Astrocyte of the spinal cord (primary cell): ENCODE measurements at regions not wholly inside any gene's neighbourhood (a gene's known extent, or its start where the extent isn't known, plus 50 kb on each side); places are given as distances from the start of the nearest gene placed in this dataset.
"Not testable (repeated sequence)": the region's sequence is repeated elsewhere in the genome, so short reads cannot be mapped to it uniquely, and the experiment has no call there.

Experiments used
- DNase-seq: peaks from one replicate; pipeline ENCODE4 v3.0.0; 2011; ENCODE audit warnings: low read depth, low spot score
- H3K4me3 ChIP-seq: 2 replicates; pipeline ENCODE4 v1.5.1; 2011; ENCODE audit warnings: low read depth, mild to moderate bottlenecking, low read length, moderate library complexity
- CTCF ChIP-seq: IDR thresholded peaks from 2 replicates; pipeline ENCODE4 v1.5.1; 2012; ENCODE audit warnings: low read depth, mild to moderate bottlenecking, low read length, inconsistent platforms
- in situ Hi-C: cut with HindIII; loops from 2 replicates; pipeline ENCODE4 v1.10.0; 2017; ENCODE audit warnings: low sequenced_read_pairs

- in situ Hi-C loops = no loop called here
- no peak overlapping the region for H3K4me3 ChIP-seq
- no peak for TF ChIP-seq CTCF
- DNase-seq = no peak
Measured at GRCh38 chr16:59840169-59840568, 1106.1 kb upstream of the GOT2 start.

DNA sequence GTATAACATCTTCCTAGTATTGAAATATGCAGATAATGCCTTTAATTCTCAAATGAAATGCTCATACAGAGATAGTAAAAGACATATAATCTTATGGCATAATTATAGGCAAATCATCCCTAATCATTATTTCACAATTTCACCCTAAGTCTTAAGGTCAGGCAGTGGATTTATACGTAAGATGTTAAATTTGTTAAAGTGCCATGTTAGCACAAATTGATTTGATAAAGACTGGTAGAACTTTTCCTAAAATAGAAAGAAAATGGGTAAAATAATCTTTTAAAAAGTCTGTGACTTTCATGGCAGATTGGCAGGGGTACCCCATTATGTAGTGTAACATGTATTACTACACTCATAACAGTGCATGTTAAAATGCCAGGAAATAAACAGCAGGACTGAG lies 1092.7 kb upstream of the GOT2 start:
- H3K4me3 ChIP-seq = no peak overlapping the region

DNA sequence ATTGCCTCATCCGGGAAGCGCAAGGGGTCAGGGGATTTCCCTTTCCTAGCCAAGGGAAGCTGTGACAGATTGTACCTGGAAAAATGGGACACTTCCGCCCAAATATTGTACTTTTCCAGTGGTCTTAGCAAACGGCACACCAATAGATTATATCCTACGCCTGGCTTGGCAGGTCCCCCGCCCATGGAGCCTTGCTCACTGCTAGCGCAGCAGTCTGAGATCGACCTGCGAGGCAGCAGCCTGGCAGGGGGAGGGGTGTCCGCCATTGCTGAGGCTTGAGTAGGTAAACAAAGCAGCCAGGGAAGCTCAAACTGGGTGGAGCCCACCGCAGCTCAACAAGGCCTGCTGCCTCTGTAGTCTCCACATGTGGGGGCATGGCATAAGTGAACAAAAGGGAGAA lies 1075.4 kb upstream of the GOT2 start:
- DNase-seq, in situ Hi-C loops, H3K4me3 ChIP-seq: not testable (repeated sequence)

More for the DNA sequence above, 1092.7 kb upstream of the GOT2 start:
- in situ Hi-C loops = no loop called here
- no peak for TF ChIP-seq CTCF
- no peak for DNase-seq

- no peak for TF ChIP-seq CTCF
- H3K4me3 ChIP-seq = no peak overlapping the region
- no peak for DNase-seq
- in situ Hi-C loops = no loop called here
Measured at GRCh38 chr16:59783191-59783590, 1049.1 kb upstream of the GOT2 start.

GRCh38 chr16:59773330-59773729 lies 1039.2 kb upstream of the GOT2 start:
- in situ Hi-C loops = no loop called here
- DNase-seq = no peak
- TF ChIP-seq CTCF = no peak
- H3K4me3 ChIP-seq = no peak overlapping the region

DNA sequence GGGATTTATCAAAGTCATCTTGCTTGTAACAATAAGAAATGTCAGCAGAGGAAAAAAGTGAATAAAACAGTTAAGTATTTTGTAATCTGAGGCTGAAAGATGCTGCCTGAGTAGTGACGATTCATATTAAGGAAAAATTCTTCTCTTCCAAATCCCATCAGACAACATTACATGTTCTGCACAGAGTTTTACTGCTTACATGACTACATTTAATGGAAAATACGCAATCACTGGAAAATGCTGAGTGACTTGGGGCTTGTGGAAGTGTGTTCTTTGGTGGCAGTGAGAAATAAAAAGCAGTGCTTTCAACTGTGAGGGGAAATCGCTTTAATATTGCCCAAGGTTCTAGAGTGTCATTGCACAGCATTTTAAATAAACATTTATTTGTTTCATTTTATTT lies 1025.2 kb upstream of the GOT2 start:
- no peak overlapping the region for H3K4me3 ChIP-seq
- in situ Hi-C loops = no loop called here
- DNase-seq = no peak
- TF ChIP-seq CTCF = no peak

DNA sequence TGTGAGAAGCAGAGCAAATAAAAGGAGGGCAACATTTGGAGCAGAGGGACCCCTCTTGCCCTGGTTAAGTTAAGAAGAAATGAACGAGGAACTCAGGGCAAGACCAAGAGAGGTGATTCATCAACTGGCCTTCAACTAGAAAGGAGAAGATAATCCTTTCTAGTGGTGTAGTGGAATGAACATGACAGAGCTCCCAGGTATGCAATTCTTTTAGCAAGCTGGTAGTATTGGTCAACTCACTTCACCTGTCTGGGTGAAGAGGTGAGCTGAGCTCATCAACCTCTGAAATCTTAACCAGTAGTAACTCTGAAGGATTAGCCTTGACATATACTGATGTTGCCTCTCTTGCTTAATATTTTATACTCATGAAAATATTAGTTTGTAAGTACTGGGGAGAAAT lies 1024.7 kb upstream of the GOT2 start:
- H3K4me3 ChIP-seq = no peak overlapping the region
- no peak for TF ChIP-seq CTCF
- in situ Hi-C loops = no loop called here
- DNase-seq = no peak
